H9 (cell line): ENCODE measurements at regions not wholly inside any gene's neighbourhood (a gene's known extent, or its start where the extent isn't known, plus 50 kb on each side); places are given as distances from the start of the nearest gene placed in this dataset.

Experiments used
- DNase-seq: peaks from one replicate; pipeline ENCODE4 v3.0.0-alpha.2; 2017
- H2AFZ ChIP-seq: one replicate; pipeline ENCODE4 v1.6.1; 2013; ENCODE audit warnings: mild to moderate bottlenecking, low read length, control low read depth, moderate library complexity
- H2AK5ac ChIP-seq: 2 replicates; pipeline ENCODE4 v1.6.1; 2013; ENCODE audit warnings: low read length, control low read depth, mixed read lengths; ENCODE audit not compliant: insufficient read length
- H2BK120ac ChIP-seq: one replicate; pipeline ENCODE4 v1.6.1; 2013; ENCODE audit warnings: low read depth, mild to moderate bottlenecking, low read length, control low read depth, inconsistent platforms; ENCODE audit not compliant: poor library complexity, severe bottlenecking
- H2BK12ac ChIP-seq: 2 replicates; pipeline ENCODE4 v1.6.1; 2013; ENCODE audit warnings: low read length, control low read depth, mixed read lengths, low read depth; ENCODE audit not compliant: insufficient read length
- H2BK15ac ChIP-seq: 2 replicates; pipeline ENCODE4 v1.6.1; 2013; ENCODE audit warnings: low read depth, low read length, control low read depth
- H2BK20ac ChIP-seq: one replicate; pipeline ENCODE4 v1.6.1; 2013; ENCODE audit warnings: low read depth, mild to moderate bottlenecking, low read length, control low read depth, inconsistent platforms; ENCODE audit not compliant: poor library complexity, severe bottlenecking
- H2BK5ac ChIP-seq: 2 replicates; pipeline ENCODE4 v1.6.1; 2013; ENCODE audit warnings: low read length, control low read depth, mixed read lengths; ENCODE audit not compliant: insufficient read length
- H3K14ac ChIP-seq: 2 replicates; pipeline ENCODE4 v1.6.1; 2013; ENCODE audit warnings: low read length, control low read depth; ENCODE audit not compliant: insufficient read depth
- H3K18ac ChIP-seq: 2 replicates; pipeline ENCODE4 v1.6.1; 2013; ENCODE audit warnings: low read depth, mild to moderate bottlenecking, mixed read lengths, low read length, control low read depth; ENCODE audit not compliant: insufficient read length
- H3K23ac ChIP-seq: 2 replicates; pipeline ENCODE4 v1.6.1; 2013; ENCODE audit warnings: low read length, control low read depth, mixed read lengths, low read depth; ENCODE audit not compliant: insufficient read length
- H3K23me2 ChIP-seq: 2 replicates; pipeline ENCODE4 v1.6.1; 2013; ENCODE audit warnings: low read depth, mild to moderate bottlenecking, mixed read lengths, low read length, control low read depth; ENCODE audit not compliant: insufficient read length, poor library complexity, severe bottlenecking
- H3K27ac ChIP-seq: 2 replicates; pipeline ENCODE4 v1.5.1; 2013; ENCODE audit warnings: low read length, control low read depth, mixed read lengths, low read depth; ENCODE audit not compliant: insufficient read length
- H3K27me3 ChIP-seq: 2 replicates; pipeline ENCODE4 v1.6.1; 2013; ENCODE audit warnings: low read length, control low read depth, inconsistent platforms; ENCODE audit not compliant: insufficient read depth
- H3K4ac ChIP-seq: 2 replicates; pipeline ENCODE4 v1.6.1; 2013; ENCODE audit warnings: low read depth, mild to moderate bottlenecking, control low read depth, inconsistent platforms, low read length, moderate library complexity
- H3K4me1 ChIP-seq: 2 replicates; pipeline ENCODE4 v1.6.1; 2013; ENCODE audit warnings: low read length, control low read depth, inconsistent platforms; ENCODE audit not compliant: insufficient read depth
- H3K4me2 ChIP-seq: 2 replicates; pipeline ENCODE4 v1.6.1; 2013; ENCODE audit warnings: low read length, control low read depth, mixed read lengths; ENCODE audit not compliant: insufficient read length, insufficient read depth
- H3K56ac ChIP-seq: 2 replicates; pipeline ENCODE4 v1.6.1; 2013; ENCODE audit warnings: low read depth, mild to moderate bottlenecking, mixed read lengths, low read length, control low read depth; ENCODE audit not compliant: insufficient read length
- H3K79me1 ChIP-seq: 2 replicates; pipeline ENCODE4 v1.6.1; 2013; ENCODE audit warnings: low read depth, mild to moderate bottlenecking, moderate library complexity, low read length, control low read depth, inconsistent platforms; ENCODE audit not compliant: insufficient read depth, poor library complexity, severe bottlenecking
- H3K79me2 ChIP-seq: 2 replicates; pipeline ENCODE4 v1.6.1; 2013; ENCODE audit warnings: low read length, control low read depth, inconsistent platforms; ENCODE audit not compliant: insufficient read depth
- H3K9ac ChIP-seq: 2 replicates; pipeline ENCODE4 v1.6.1; 2013; ENCODE audit warnings: low read length, control low read depth, mixed read lengths; ENCODE audit not compliant: insufficient read length; ENCODE audit errors: extremely low read depth
- H3K9me3 ChIP-seq: one replicate; pipeline ENCODE4 v1.6.1; 2013; ENCODE audit warnings: low read depth, low read length, inconsistent platforms; ENCODE audit not compliant: control insufficient read depth
- H3T11ph ChIP-seq: one replicate; pipeline ENCODE4 v1.6.1; 2013; ENCODE audit warnings: mild to moderate bottlenecking, low read length, control low read depth, inconsistent platforms
- H4K20me1 ChIP-seq: one replicate; pipeline ENCODE4 v1.6.1; 2013; ENCODE audit not compliant: control insufficient read depth, insufficient read length, insufficient read depth
- H4K5ac ChIP-seq: 2 replicates; pipeline ENCODE4 v1.6.1; 2013; ENCODE audit warnings: low read depth, mild to moderate bottlenecking, mixed read lengths, low read length, control low read depth; ENCODE audit not compliant: insufficient read length
- H4K8ac ChIP-seq: replicated peaks from 2 replicates; pipeline ENCODE4 v1.6.1; 2013; ENCODE audit warnings: low read length, control low read depth, mixed read lengths, low read depth; ENCODE audit not compliant: insufficient read length
- H4K91ac ChIP-seq: 2 replicates; pipeline ENCODE4 v1.6.1; 2013; ENCODE audit warnings: low read depth, mild to moderate bottlenecking, moderate library complexity, mixed read lengths, low read length, control low read depth; ENCODE audit not compliant: insufficient read length
- H3K27ac Mint-ChIP-seq, 3 experiments: 2 replicates in 2 of 3; 3 replicates in 1 of 3; pipeline ENCODE4 v1.8.0; 2020 to 2021; ENCODE audit warnings: mixed read lengths in 3 of 3, mild to moderate bottlenecking in 1 of 3, moderate library complexity in 1 of 3
- H3K27me3 Mint-ChIP-seq: 2 replicates; pipeline ENCODE4 v1.8.0; 2021; ENCODE audit warnings: low read depth, mild to moderate bottlenecking, moderate library complexity, mixed read lengths
- H3K36me3 Mint-ChIP-seq, 3 experiments: 2 replicates in 2 of 3; 3 replicates in 1 of 3; pipeline ENCODE4 v1.8.0; 2020 to 2021; ENCODE audit warnings: low read depth in 3 of 3, mixed read lengths in 3 of 3; ENCODE audit not compliant: insufficient read depth in 1 of 3
- H3K4me1 Mint-ChIP-seq, 2 experiments: 2 replicates each; pipeline ENCODE4 v1.8.0; 2020; ENCODE audit warnings: mixed read lengths in 2 of 2
- H3K4me3 Mint-ChIP-seq, 2 experiments: 2 replicates in 1 of 2; 3 replicates in 1 of 2; pipeline ENCODE4 v1.8.0; 2020 to 2021; ENCODE audit warnings: mild to moderate bottlenecking in 2 of 2, mixed read lengths in 2 of 2, moderate library complexity in 1 of 2
- H3K9me3 Mint-ChIP-seq, 2 experiments: 2 replicates in 1 of 2; 3 replicates in 1 of 2; pipeline ENCODE4 v1.8.0; 2020; ENCODE audit warnings: mild to moderate bottlenecking in 2 of 2, mixed read lengths in 2 of 2, moderate library complexity in 1 of 2
- WGBS: extraction: QIAGEN DNeasy Blood & Tissue Kit; methylation state at CpG from one replicate; pipeline ENCODE4 v1.1.7; 2013; ENCODE audit warnings: missing lambda C conversion rate, low lambda C conversion rate, mixed read lengths; ENCODE audit not compliant: insufficient read length; ENCODE audit errors: extremely low coverage; 5-methylcytosine and 5-hydroxymethylcytosine counted together
- TF ChIP-seq, protein P1 (sequence below): fragments of 200-600 bp; sonication (generic); conservative IDR thresholded peaks from 3 replicates; pipeline ENCODE4 v1.8.0; 2021; ENCODE audit warnings: antibody characterized with exemption, mild to moderate bottlenecking

- H2BK5ac ChIP-seq: no peak overlapping the region
- no peak for DNase-seq
- no peak overlapping the region for H3K23ac ChIP-seq
- no peak overlapping the region for H2BK120ac ChIP-seq
- no peak overlapping the region for H3K14ac ChIP-seq
- no peaks in the 10 kb centered on the region for H3K4me1 ChIP-seq
- H3K18ac ChIP-seq: no peak overlapping the region
- no peaks in the 10 kb centered on the region for H3K9me3 ChIP-seq
- H4K8ac ChIP-seq: no peak overlapping the region
- no peaks in the 10 kb centered on the region for H3K9me3 Mint-ChIP-seq
- no peak overlapping the region for H3K4me3 Mint-ChIP-seq
- no peak overlapping the region for H2AK5ac ChIP-seq
- no peak overlapping the region for H2BK15ac ChIP-seq
- H3K56ac ChIP-seq: no peak overlapping the region
- no peaks in the 10 kb centered on the region for H4K20me1 ChIP-seq
- H3K79me2 ChIP-seq: no peaks in the 10 kb centered on the region
- no peaks in the 10 kb centered on the region for H3K36me3 Mint-ChIP-seq
- no peaks in the 10 kb centered on the region for H3K79me1 ChIP-seq
- H3K9ac ChIP-seq: no peak overlapping the region
- H3K4me2 ChIP-seq: no peak overlapping the region
- no CpG with 5 or more reads among the region's 5 CpGs for WGBS
- no peaks in the 10 kb centered on the region for H3K27me3 ChIP-seq
- no peak overlapping the region for H4K91ac ChIP-seq
- H3K27me3 Mint-ChIP-seq: no peaks in the 10 kb centered on the region; the same call in 1 of the 2 replicates
- no peak overlapping the region for H3T11ph ChIP-seq
- no peak overlapping the region for H2BK20ac ChIP-seq
- H3K23me2 ChIP-seq: no peaks in the 10 kb centered on the region
- no peak overlapping the region for H3K4ac ChIP-seq
- no peak overlapping the region for H4K5ac ChIP-seq
- TF ChIP-seq, protein P1, sequence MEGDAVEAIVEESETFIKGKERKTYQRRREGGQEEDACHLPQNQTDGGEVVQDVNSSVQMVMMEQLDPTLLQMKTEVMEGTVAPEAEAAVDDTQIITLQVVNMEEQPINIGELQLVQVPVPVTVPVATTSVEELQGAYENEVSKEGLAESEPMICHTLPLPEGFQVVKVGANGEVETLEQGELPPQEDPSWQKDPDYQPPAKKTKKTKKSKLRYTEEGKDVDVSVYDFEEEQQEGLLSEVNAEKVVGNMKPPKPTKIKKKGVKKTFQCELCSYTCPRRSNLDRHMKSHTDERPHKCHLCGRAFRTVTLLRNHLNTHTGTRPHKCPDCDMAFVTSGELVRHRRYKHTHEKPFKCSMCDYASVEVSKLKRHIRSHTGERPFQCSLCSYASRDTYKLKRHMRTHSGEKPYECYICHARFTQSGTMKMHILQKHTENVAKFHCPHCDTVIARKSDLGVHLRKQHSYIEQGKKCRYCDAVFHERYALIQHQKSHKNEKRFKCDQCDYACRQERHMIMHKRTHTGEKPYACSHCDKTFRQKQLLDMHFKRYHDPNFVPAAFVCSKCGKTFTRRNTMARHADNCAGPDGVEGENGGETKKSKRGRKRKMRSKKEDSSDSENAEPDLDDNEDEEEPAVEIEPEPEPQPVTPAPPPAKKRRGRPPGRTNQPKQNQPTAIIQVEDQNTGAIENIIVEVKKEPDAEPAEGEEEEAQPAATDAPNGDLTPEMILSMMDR: no peak
- no peak overlapping the region for H2BK12ac ChIP-seq
- no peak overlapping the region; a peak in 1 of 7 replicates for H3K27ac Mint-ChIP-seq
- H2AFZ ChIP-seq: no peak overlapping the region
- H3K4me1 Mint-ChIP-seq: no peaks in the 10 kb centered on the region
- no peak overlapping the region for H3K27ac ChIP-seq
These were observed 370.5 kb upstream of the NPVF start for GRCh38 chr7:25598765-25599164.
